HAP-1 (cell line): ENCODE measurements at regions not wholly inside any gene's neighbourhood (a gene's known extent, or its start where the extent isn't known, plus 50 kb on each side); places are given as distances from the start of the nearest gene placed in this dataset.

Experiments used
- DNase-seq, 2 experiments: peaks; one replicate each; pipeline ENCODE4 v3.0.0-alpha.2; 2016 to 2020; ENCODE audit warnings: low spot score in 2 of 2
- H3K27me3 ChIP-seq: fragments of 250-450 bp; sonication (Bioruptor Pico); 2 replicates; pipeline ENCODE4 v1.5.1; 2020; ENCODE audit warnings: low read depth, mild to moderate bottlenecking, moderate library complexity
- H3K36me3 ChIP-seq: fragments of 250-450 bp; sonication (Bioruptor Pico); replicated peaks from 2 replicates; pipeline ENCODE4 v1.5.1; 2020; ENCODE audit warnings: mild to moderate bottlenecking
- H3K4me1 ChIP-seq: fragments of 250-450 bp; sonication (Bioruptor Pico); 2 replicates; pipeline ENCODE4 v1.5.1; 2020; ENCODE audit warnings: mild to moderate bottlenecking
- H3K4me3 ChIP-seq: fragments of 250-450 bp; sonication (Bioruptor Pico); 2 replicates; pipeline ENCODE4 v1.5.1; 2020; ENCODE audit warnings: mild to moderate bottlenecking, moderate library complexity
- H3K9me3 ChIP-seq: fragments of 250-450 bp; sonication (Bioruptor Pico); 2 replicates; pipeline ENCODE4 v1.5.1; 2020; ENCODE audit warnings: mild to moderate bottlenecking, moderate library complexity
- in situ Hi-C: fragments of 300-500 bp; cut with MboI; formaldehyde crosslinking; loops from 3 replicates; pipeline ENCODE4 v1.14.3; 2020; ENCODE audit warnings: low sequenced_read_pairs, inconsistent platforms, mixed read lengths

- Histone ChIP-seq H3K4me3 (no peak overlapping the region), H3K27me3 (no peaks in the 10 kb centered on the region), H3K36me3 (no peaks in the 10 kb centered on the region), H3K4me1 (peaks cover 35% of the 10 kb centered on the region), H3K9me3 (no peaks in the 10 kb centered on the region)
- in situ Hi-C loops, result no loop called here
- no peak for DNase-seq
Observed at GRCh38 chr5:120843390-120843980, 379.4 kb downstream of the PRR16 start.

GRCh38 chr5:120848883-120849282 lies 384.8 kb downstream of the PRR16 start:
- Histone ChIP-seq H3K27me3 (no peaks in the 10 kb centered on the region), H3K4me1 (peaks cover 54% of the 10 kb centered on the region), H3K36me3 (no peaks in the 10 kb centered on the region), H3K4me3 (no peak overlapping the region), H3K9me3 (no peaks in the 10 kb centered on the region)
- peak; percentile 85 to 89 for DNase-seq
- in situ Hi-C loops, result no loop called here

- no peaks in the 10 kb centered on the region for H3K36me3 ChIP-seq
- H3K4me1 ChIP-seq, result peaks cover 39% of the 10 kb centered on the region
- peak; percentile 31 to 57 for DNase-seq
- H3K9me3 ChIP-seq, result no peaks in the 10 kb centered on the region
- no peak overlapping the region for H3K4me3 ChIP-seq
- H3K27me3 ChIP-seq, result no peaks in the 10 kb centered on the region
- in situ Hi-C loops, result no loop called here
Observed at GRCh38 chr5:120852222-120852860, 388.2 kb downstream of the PRR16 start.

GRCh38 chr5:120866997-120867396 lies 402.9 kb downstream of the PRR16 start:
- H3K27me3 ChIP-seq, result no peaks in the 10 kb centered on the region
- in situ Hi-C loops, result no loop called here
- no peak for DNase-seq

GRCh38 chr5:120869831-120870230 lies 405.7 kb downstream of the PRR16 start:
- in situ Hi-C loops, result no loop called here
- H3K9me3 ChIP-seq, result no peaks in the 10 kb centered on the region

More at GRCh38 chr5:120866997-120867396, 402.9 kb downstream of the PRR16 start:
- H3K36me3 ChIP-seq, result no peaks in the 10 kb centered on the region
- H3K4me1 ChIP-seq, result peaks cover 4% of the 10 kb centered on the region; the same call in 1 of the 2 replicates
- H3K9me3 ChIP-seq, result no peaks in the 10 kb centered on the region
- H3K4me3 ChIP-seq, result no peak overlapping the region

GRCh38 chr5:120872297-120872696 lies 408.2 kb downstream of the PRR16 start:
- no peaks in the 10 kb centered on the region for H3K36me3 ChIP-seq
- no peaks in the 10 kb centered on the region for H3K27me3 ChIP-seq
- H3K9me3 ChIP-seq, result no peaks in the 10 kb centered on the region
- H3K4me3 ChIP-seq, result no peak overlapping the region
- in situ Hi-C loops, result no loop called here
- H3K4me1 ChIP-seq, result peaks cover 4% of the 10 kb centered on the region; the same call in 1 of the 2 replicates
- DNase-seq, result no peak

More at GRCh38 chr5:120869831-120870230, 405.7 kb downstream of the PRR16 start:
- Histone ChIP-seq H3K36me3 (no peaks in the 10 kb centered on the region), H3K27me3 (no peaks in the 10 kb centered on the region), H3K4me1 (peaks cover 4% of the 10 kb centered on the region; the same call in 1 of the 2 replicates), H3K4me3 (no peak overlapping the region)
- no peak for DNase-seq

- no peaks in the 10 kb centered on the region for H3K27me3 ChIP-seq
- H3K4me3 ChIP-seq, result no peak overlapping the region
- no peaks in the 10 kb centered on the region for H3K36me3 ChIP-seq
- no peak for DNase-seq
- in situ Hi-C loops, result no loop called here
- no peaks in the 10 kb centered on the region for H3K9me3 ChIP-seq
- H3K4me1 ChIP-seq, result no peaks in the 10 kb centered on the region
Observed at GRCh38 chr5:120873083-120873482, 409.0 kb downstream of the PRR16 start.

GRCh38 chr5:120874081-120874862 lies 410.2 kb downstream of the PRR16 start:
- Histone ChIP-seq H3K36me3 (no peaks in the 10 kb centered on the region), H3K9me3 (no peaks in the 10 kb centered on the region), H3K4me1 (no peaks in the 10 kb centered on the region), H3K27me3 (no peaks in the 10 kb centered on the region), H3K4me3 (no peak overlapping the region)
- DNase-seq, result no peak
- in situ Hi-C loops, result no loop called here

- Histone ChIP-seq H3K9me3 (no peaks in the 10 kb centered on the region), H3K4me3 (no peak overlapping the region), H3K27me3 (no peaks in the 10 kb centered on the region), H3K4me1 (no peaks in the 10 kb centered on the region), H3K36me3 (no peaks in the 10 kb centered on the region)
- DNase-seq, result no peak
- in situ Hi-C loops, result no loop called here
Observed at GRCh38 chr5:120882038-120882775, 418.1 kb downstream of the PRR16 start.

- in situ Hi-C loops, result no loop called here
Observed at GRCh38 chr5:120886351-120886860, 422.3 kb downstream of the PRR16 start.

GRCh38 chr5:120895660-120896059 lies 431.6 kb downstream of the PRR16 start:
- Histone ChIP-seq H3K27me3 (no peaks in the 10 kb centered on the region), H3K4me1 (peaks cover 6% of the 10 kb centered on the region), H3K36me3 (no peaks in the 10 kb centered on the region), H3K4me3 (no peak overlapping the region), H3K9me3 (no peaks in the 10 kb centered on the region; the same call in 1 of the 2 replicates)
- in situ Hi-C loops, result no loop called here
- no peak for DNase-seq

More at GRCh38 chr5:120886351-120886860, 422.3 kb downstream of the PRR16 start:
- Histone ChIP-seq H3K9me3 (no peaks in the 10 kb centered on the region), H3K4me1 (no peaks in the 10 kb centered on the region), H3K36me3 (no peaks in the 10 kb centered on the region), H3K27me3 (no peaks in the 10 kb centered on the region), H3K4me3 (no peak overlapping the region)
- DNase-seq, result no peak

GRCh38 chr5:120901199-120901598 lies 437.1 kb downstream of the PRR16 start:
- in situ Hi-C loops, result no loop called here
- no peak for DNase-seq
- H3K27me3 ChIP-seq, result no peaks in the 10 kb centered on the region
- H3K4me1 ChIP-seq, result peaks cover 6% of the 10 kb centered on the region
- no peaks in the 10 kb centered on the region; the same call in 1 of the 2 replicates for H3K9me3 ChIP-seq
- no peak overlapping the region for H3K4me3 ChIP-seq
- no peaks in the 10 kb centered on the region for H3K36me3 ChIP-seq

- peaks cover 4% of the 10 kb centered on the region for H3K4me1 ChIP-seq
- no peaks in the 10 kb centered on the region for H3K9me3 ChIP-seq
- H3K36me3 ChIP-seq, result no peaks in the 10 kb centered on the region
- no peak for DNase-seq
- in situ Hi-C loops, result no loop called here
- no peaks in the 10 kb centered on the region for H3K27me3 ChIP-seq
- H3K4me3 ChIP-seq, result no peak overlapping the region
Observed at GRCh38 chr5:120907953-120908352, 443.9 kb downstream of the PRR16 start.
